HG02759 (cell line): ENCODE measurements at regions not wholly inside any gene's neighbourhood (a gene's known extent, or its start where the extent isn't known, plus 50 kb on each side); places are given as distances from the start of the nearest gene placed in this dataset.

Experiments used
- ATAC-seq: cut with Tn5 transposase; IDR thresholded peaks from one replicate; pipeline ENCODE4 v1.9.1; 2021; ENCODE audit warnings: mild to moderate bottlenecking, moderate library complexity; ENCODE audit not compliant: unreplicated experiment

GRCh38 chr16:85416228-85417109, 196.7 kb upstream of the GSE1 start:
- ATAC-seq: no peak

GRCh38 chr16:85417156-85417860, 195.8 kb upstream of the GSE1 start:
- ATAC-seq: no peak

- no peak for ATAC-seq
These were observed 194.1 kb upstream of the GSE1 start for GRCh38 chr16:85418978-85419491.

GRCh38 chr16:85419503-85420408, 193.4 kb upstream of the GSE1 start:
- no peak for ATAC-seq

GRCh38 chr16:85420501-85421337, 192.4 kb upstream of the GSE1 start:
- ATAC-seq: peak; percentile 67

GRCh38 chr16:85421338-85422195, 191.6 kb upstream of the GSE1 start:
- no peak for ATAC-seq

- ATAC-seq: no peak
These were observed 190.9 kb upstream of the GSE1 start for GRCh38 chr16:85422196-85422631.

- no peak for ATAC-seq
These were observed 190.2 kb upstream of the GSE1 start for GRCh38 chr16:85422632-85423550.

- ATAC-seq: no peak
These were observed 189.5 kb upstream of the GSE1 start for GRCh38 chr16:85423631-85424030.

- ATAC-seq: no peak
These were observed 188.7 kb upstream of the GSE1 start for GRCh38 chr16:85424260-85425073.

- ATAC-seq: no peak
These were observed 188.0 kb upstream of the GSE1 start for GRCh38 chr16:85425074-85425662.

- no peak for ATAC-seq
These were observed 186.3 kb upstream of the GSE1 start for GRCh38 chr16:85426806-85427205.

GRCh38 chr16:85428168-85428898, 184.8 kb upstream of the GSE1 start:
- ATAC-seq: no peak

GRCh38 chr16:85428899-85429775, 184.0 kb upstream of the GSE1 start:
- no peak for ATAC-seq
